Lower leg skin (tissue), 3 donors: ENCODE measurements at regions not wholly inside any gene's neighbourhood (a gene's known extent, or its start where the extent isn't known, plus 50 kb on each side); places are given as distances from the start of the nearest gene placed in this dataset.

Source experiments
- POLR2A ChIP-seq, 2 donors: fragments of 450-650 bp; IDR thresholded peaks; one replicate each; pipeline ENCODE4 v1.6.1; 2016 to 2017; ENCODE audit warnings: antibody characterized with exemption in 2 of 2, mild to moderate bottlenecking in 1 of 2, moderate library complexity in 1 of 2
- TF ChIP-seq, protein P1 (sequence below), 3 donors: fragments of 450-650 bp; IDR thresholded peaks; one replicate each; pipeline ENCODE4 v1.5.1; 2016; ENCODE audit warnings: antibody characterized with exemption in 3 of 3, mild to moderate bottlenecking in 3 of 3, moderate library complexity in 2 of 3

DNA sequence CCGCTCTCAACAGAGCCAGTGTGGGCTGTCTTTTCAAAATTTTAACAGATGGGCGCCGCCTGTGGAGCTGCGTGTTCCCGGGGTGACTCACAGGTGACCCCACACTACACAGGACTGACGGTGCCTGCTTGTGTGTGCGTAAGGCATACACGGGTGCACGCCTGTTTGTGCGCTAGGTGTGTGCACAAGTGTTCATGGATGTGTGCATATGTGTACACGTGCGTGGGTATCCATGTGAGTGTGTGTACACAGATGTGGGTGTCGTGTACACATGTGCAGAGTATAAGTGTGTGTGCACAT is 92.7 kb upstream of the SOX1 start:
- no peak for TF ChIP-seq POLR2A (IDR thresholded peaks at IDR 0.05)
- TF ChIP-seq, protein P1, sequence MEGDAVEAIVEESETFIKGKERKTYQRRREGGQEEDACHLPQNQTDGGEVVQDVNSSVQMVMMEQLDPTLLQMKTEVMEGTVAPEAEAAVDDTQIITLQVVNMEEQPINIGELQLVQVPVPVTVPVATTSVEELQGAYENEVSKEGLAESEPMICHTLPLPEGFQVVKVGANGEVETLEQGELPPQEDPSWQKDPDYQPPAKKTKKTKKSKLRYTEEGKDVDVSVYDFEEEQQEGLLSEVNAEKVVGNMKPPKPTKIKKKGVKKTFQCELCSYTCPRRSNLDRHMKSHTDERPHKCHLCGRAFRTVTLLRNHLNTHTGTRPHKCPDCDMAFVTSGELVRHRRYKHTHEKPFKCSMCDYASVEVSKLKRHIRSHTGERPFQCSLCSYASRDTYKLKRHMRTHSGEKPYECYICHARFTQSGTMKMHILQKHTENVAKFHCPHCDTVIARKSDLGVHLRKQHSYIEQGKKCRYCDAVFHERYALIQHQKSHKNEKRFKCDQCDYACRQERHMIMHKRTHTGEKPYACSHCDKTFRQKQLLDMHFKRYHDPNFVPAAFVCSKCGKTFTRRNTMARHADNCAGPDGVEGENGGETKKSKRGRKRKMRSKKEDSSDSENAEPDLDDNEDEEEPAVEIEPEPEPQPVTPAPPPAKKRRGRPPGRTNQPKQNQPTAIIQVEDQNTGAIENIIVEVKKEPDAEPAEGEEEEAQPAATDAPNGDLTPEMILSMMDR (IDR thresholded peaks at IDR 0.05), result no peak
